GM12878 (cell line): ENCODE measurements at regions not wholly inside any gene's neighbourhood (a gene's known extent, or its start where the extent isn't known, plus 50 kb on each side); places are given as distances from the start of the nearest gene placed in this dataset.

Experiments
- ATAC-seq: fragments of 200-7000 bp; cut with Tn5 transposase; 3 replicates; pipeline ENCODE4 v1.9.1; 2020; ENCODE audit warnings: mild to moderate bottlenecking, moderate library complexity
- BruUV-seq: library from RNA; stranded (reverse); fragments of 400-500 nt; replicated peaks from 2 replicates; lab custom pipeline; 2021; lab: Mats Ljungman, UMichigan
- CTCF ChIA-PET: fragments of 300-600 bp; sonication (Branson Sonifier 250); formaldehyde crosslinking; extraction: SDS; loops from one replicate; lab custom pipeline; 2021; ENCODE audit warnings: inconsistent platforms; lab: Yijun Ruan, JAX
- POLR2A ChIA-PET: fragments of 350-600 bp; formaldehyde crosslinking; extraction: SDS; loops from one replicate; lab custom pipeline; 2021; ENCODE audit warnings: inconsistent platforms; lab: Charles Lee
- RAD21 ChIA-PET: fragments of 300-600 bp; sonication (Branson Sonifier 250); formaldehyde crosslinking; loops from one replicate; lab custom pipeline; 2023; ENCODE audit warnings: antibody characterized with exemption; ENCODE audit not compliant: unreplicated experiment; lab: Charles Lee
- SMC1A ChIA-PET: fragments of 300-600 bp; sonication (Branson Sonifier 250); formaldehyde crosslinking; loops from one replicate; lab custom pipeline; 2023; ENCODE audit not compliant: unreplicated experiment, uncharacterized antibody; lab: Charles Lee
- DNase-seq: peaks from one replicate; pipeline ENCODE4 v3.0.0-alpha.2; 2011; ENCODE audit warnings: low read depth, low spot score
- FAIRE-seq: peaks from 3 replicates; lab custom pipeline; 2011; peaks lifted over from hg19 to GRCh38; lab: Jason Lieb, UNC
- H2AFZ ChIP-seq: 2 replicates; pipeline ENCODE4 v1.6.0; 2011; ENCODE audit warnings: low read depth, low read length, control low read depth; ENCODE audit not compliant: control insufficient read depth
- H3K27ac ChIP-seq: 2 replicates; pipeline ENCODE4 v1.5.1; 2011; ENCODE audit warnings: control low read depth; ENCODE audit not compliant: control insufficient read depth, insufficient read depth
- H3K27me3 ChIP-seq, 2 experiments: replicated peaks in 1 of 2; 2 replicates each; pipeline versions ENCODE4 v1.6.0 to v1.6.1; 2011; ENCODE audit warnings: low read length in 1 of 2; ENCODE audit not compliant: control insufficient read depth in 2 of 2, insufficient read depth in 2 of 2
- H3K36me3 ChIP-seq, 2 experiments: 2 replicates each; pipeline ENCODE4 v1.5.1; 2011; ENCODE audit warnings: low read length in 1 of 2; ENCODE audit not compliant: control insufficient read depth in 2 of 2, insufficient read depth in 2 of 2
- H3K4me1 ChIP-seq: 2 replicates; pipeline ENCODE4 v1.6.1; 2011; ENCODE audit warnings: mild to moderate bottlenecking, low read length, moderate library complexity, mixed read lengths; ENCODE audit not compliant: control insufficient read depth, insufficient read depth
- H3K4me2 ChIP-seq: 2 replicates; pipeline ENCODE4 v1.6.0; 2011; ENCODE audit warnings: control low read depth; ENCODE audit not compliant: control insufficient read depth, insufficient read depth
- H3K4me3 ChIP-seq: fragments of 200-600 bp; sonication (generic); 2 replicates; pipeline ENCODE4 v1.5.1; 2016
- H3K79me2 ChIP-seq: 2 replicates; pipeline ENCODE4 v1.6.0; 2011; ENCODE audit warnings: low read length; ENCODE audit not compliant: control insufficient read depth, insufficient read depth
- H3K9ac ChIP-seq: 2 replicates; pipeline ENCODE4 v1.8.0; 2011; ENCODE audit warnings: low read length, control low read depth, mixed read lengths; ENCODE audit not compliant: control insufficient read depth, insufficient read depth
- H3K9me3 ChIP-seq: replicated peaks from 3 replicates; pipeline ENCODE4 v1.5.1; 2011; ENCODE audit warnings: mild to moderate bottlenecking, low read length; ENCODE audit not compliant: control insufficient read depth, insufficient read depth
- H4K20me1 ChIP-seq: 2 replicates; pipeline ENCODE4 v1.6.0; 2011; ENCODE audit not compliant: control insufficient read depth, insufficient read depth
- GATAD2B ChIP-seq: fragments of 450-650 bp; conservative IDR thresholded peaks from 2 replicates; pipeline ENCODE4 v1.6.1; 2017; ENCODE audit warnings: low read depth, mild to moderate bottlenecking, moderate library complexity
- HDGF ChIP-seq: fragments of 450-650 bp; IDR thresholded peaks from 2 replicates; pipeline ENCODE4 v1.6.1; 2016; ENCODE audit warnings: antibody characterized with exemption
- KAT2A ChIP-seq: conservative IDR thresholded peaks from 2 replicates; pipeline ENCODE4 v1.6.1; 2011; ENCODE audit warnings: low read depth, low read length; ENCODE audit not compliant: control insufficient read depth
- KLF5 ChIP-seq: fragments of 450-650 bp; IDR thresholded peaks from 2 replicates; pipeline ENCODE4 v1.6.1; 2014; ENCODE audit warnings: mild to moderate bottlenecking; ENCODE audit not compliant: partially characterized antibody
- NKRF ChIP-seq: fragments of 450-650 bp; conservative IDR thresholded peaks from 2 replicates; pipeline ENCODE4 v1.6.1; 2017; ENCODE audit warnings: mild to moderate bottlenecking, moderate library complexity
- RAD51 ChIP-seq: fragments of 450-650 bp; IDR thresholded peaks from 2 replicates; pipeline ENCODE4 v1.6.1; 2016; ENCODE audit warnings: moderate library complexity, mild to moderate bottlenecking, inconsistent platforms
- SMC3 ChIP-seq: IDR thresholded peaks from 2 replicates; pipeline ENCODE4 v1.6.1; 2011; ENCODE audit warnings: low read length, improper control_type of control experiment, borderline replicate concordance
- WGBS: methylation state at CpG from one replicate; pipeline ENCODE4 v1.1.6; 2016; ENCODE audit warnings: low lambda C conversion rate; ENCODE audit not compliant: insufficient replicate concordance, insufficient coverage; ENCODE audit errors: missing lambda C conversion rate; 5-methylcytosine and 5-hydroxymethylcytosine counted together
- in situ Hi-C: fragments of 300-500 bp; cut with MboI; formaldehyde crosslinking; loops from 9 replicates; pipeline ENCODE4 v1.14.3; 2018; ENCODE audit warnings: mixed read lengths
- intact Hi-C: fragments of 100-400 bp; cut with micrococcal nuclease; formaldehyde crosslinking; loops from one replicate; pipeline ENCODE4 v1.14.2; 2022; ENCODE audit not compliant: unreplicated experiment

- no peaks in the 10 kb centered on the region for H3K36me3 ChIP-seq
- DNase-seq (no peak), ATAC-seq (no peak), FAIRE-seq (no peak)
- ChIA-PET SMC1A (interaction anchor here (0.5 to 2.2 kb wide), 4 partner anchors 9 to 334 kb away, joined by 3 to 8 read pairs (median 4); no protein-coding TSS in a partner anchor), POLR2A (no interaction called here), RAD21 (interaction anchor here (2.3 kb wide), 1 partner anchor 328 kb away, joined by 13 read pairs; no protein-coding TSS in a partner anchor), CTCF (interaction anchor here (0.8 to 4.8 kb wide), 3 partner anchors 9 to 334 kb away, joined by 3 to 59 read pairs (median 4); no protein-coding TSS in a partner anchor)
- no peak overlapping the region for H3K9ac ChIP-seq
- H2AFZ ChIP-seq: no peak overlapping the region
- WGBS: 42% methylated on average over 3 of the region's 3 CpGs
- H3K4me2 ChIP-seq: no peak overlapping the region
- H4K20me1 ChIP-seq: no peaks in the 10 kb centered on the region
- intact Hi-C loops (no loop called here), in situ Hi-C loops (no loop called here)
- H3K27ac ChIP-seq: no peak overlapping the region
- H3K79me2 ChIP-seq: no peaks in the 10 kb centered on the region
- no peak overlapping the region for H3K4me3 ChIP-seq
- BruUV-seq: no TSS peak
- H3K9me3 ChIP-seq: peaks cover 5% of the 10 kb centered on the region; the same call in 2 of the 3 replicates
- no peaks in the 10 kb centered on the region for H3K27me3 ChIP-seq
- H3K4me1 ChIP-seq: peaks cover 4% of the 10 kb centered on the region; the same call in 1 of the 2 replicates
- TF ChIP-seq NKRF: no peak
- TF ChIP-seq KAT2A: no peak
- no peak for TF ChIP-seq GATAD2B
- no peak for TF ChIP-seq HDGF
- TF ChIP-seq SMC3: no peak
- TF ChIP-seq KLF5: no peak
- TF ChIP-seq RAD51: no peak
- TF ChIP-seq, all 136 proteins: peak for 0
Measured at GRCh38 chr9:87334366-87334765, 163.3 kb upstream of the DAPK1 start.
